ENCODE measurements at regions not wholly inside any gene's neighbourhood (a gene's known extent, or its start where the extent isn't known, plus 50 kb on each side); places are given as distances from the start of the nearest gene placed in this dataset.
A peak's percentile ranks its signal among the peaks of the same experiment; 100 is the strongest.

DNA sequence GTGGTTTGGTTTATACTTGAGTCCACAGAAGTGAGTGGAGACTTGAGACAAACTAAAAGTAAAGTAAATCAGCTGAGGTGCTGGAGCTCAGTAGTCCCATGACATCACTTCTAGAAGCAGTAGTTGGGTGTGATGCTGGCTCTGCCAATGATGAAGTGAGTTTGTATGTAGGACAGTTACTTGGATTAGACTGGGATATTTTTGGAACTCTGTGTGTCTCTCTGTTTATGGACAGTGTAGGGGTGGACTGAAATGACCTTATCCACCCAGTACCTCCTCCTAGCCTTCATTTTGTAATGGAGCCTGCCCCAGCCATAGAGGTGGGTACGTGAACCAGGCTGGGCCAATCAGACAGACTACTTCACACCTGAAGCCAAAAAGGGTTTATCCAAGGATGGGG is 52.2 kb downstream of the POLR1D start:
- DNase-seq: no peak

DNA sequence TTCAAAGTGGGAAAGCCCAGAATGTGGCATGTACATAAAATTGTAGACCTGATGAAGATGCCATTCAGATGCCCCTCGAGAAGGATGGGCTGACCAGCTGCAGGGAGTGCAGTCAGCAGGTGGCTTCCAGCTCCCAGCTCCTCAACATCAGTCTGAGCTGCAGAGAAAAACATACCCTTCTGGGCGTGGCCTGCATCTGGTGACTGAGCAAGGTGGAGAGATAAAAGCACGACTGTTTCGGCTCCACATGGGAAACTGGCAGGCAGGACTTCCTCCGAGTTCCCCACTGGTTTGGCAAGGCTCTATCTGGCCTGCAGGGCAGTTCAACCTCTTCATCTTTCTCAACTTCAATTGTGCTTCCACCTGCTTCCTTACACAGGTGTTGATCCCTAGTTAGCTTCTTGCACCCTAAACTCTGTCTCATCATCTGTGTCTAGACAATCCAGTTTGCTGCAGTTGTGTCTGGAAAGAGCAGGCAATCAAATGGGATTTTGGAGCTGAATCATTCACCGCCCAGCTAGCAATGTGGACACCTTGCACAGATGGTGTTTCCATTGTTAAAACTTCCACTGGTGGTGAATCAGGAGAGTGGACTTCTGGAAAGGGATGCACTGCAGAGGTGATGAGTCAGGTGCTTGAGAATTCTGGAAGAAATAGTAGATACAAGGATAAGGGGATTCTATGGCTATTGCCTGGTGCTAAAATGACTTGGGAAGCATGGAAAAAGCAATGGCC is 56.8 kb downstream of the POLR1D start:
- no peak for DNase-seq

DNA sequence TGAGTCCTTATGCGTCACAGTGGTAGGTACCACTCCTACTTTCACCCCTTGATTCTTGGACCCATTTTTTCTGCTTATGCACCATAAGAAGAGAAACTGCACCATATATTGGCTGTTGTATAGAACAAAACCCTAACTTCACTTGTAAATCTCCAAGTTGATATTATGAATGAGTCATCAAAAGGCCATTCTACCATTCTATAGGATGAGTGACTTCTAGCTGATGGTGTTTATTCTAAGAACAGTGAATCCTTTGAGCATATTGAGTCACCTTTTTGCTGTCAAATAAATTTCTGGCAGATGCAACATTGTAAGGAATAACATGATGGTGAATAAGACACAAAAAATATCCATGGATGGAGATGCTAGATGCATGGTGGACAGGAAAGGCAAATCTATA is 57.7 kb downstream of the POLR1D start:
- no peak for DNase-seq

DNA sequence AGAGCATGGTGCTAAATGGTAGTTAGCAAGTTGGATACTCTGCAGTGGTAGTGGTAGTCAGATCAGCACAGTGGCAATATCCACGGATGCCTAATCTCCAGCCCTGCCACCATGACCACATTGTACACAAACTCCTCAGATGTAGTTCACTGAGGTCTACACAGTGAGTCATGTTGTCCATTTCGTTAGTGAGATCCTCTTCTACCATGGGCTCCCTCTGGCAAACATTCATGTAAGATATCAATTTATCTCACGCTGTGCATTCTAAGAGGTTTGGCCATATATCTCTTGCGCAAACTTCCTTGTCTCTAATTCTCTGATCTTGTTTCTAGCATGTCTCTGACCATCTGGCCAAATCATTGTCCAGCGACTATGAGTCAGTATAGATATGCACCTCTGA is 58.2 kb downstream of the POLR1D start:
- DNase-seq: no peak

DNA sequence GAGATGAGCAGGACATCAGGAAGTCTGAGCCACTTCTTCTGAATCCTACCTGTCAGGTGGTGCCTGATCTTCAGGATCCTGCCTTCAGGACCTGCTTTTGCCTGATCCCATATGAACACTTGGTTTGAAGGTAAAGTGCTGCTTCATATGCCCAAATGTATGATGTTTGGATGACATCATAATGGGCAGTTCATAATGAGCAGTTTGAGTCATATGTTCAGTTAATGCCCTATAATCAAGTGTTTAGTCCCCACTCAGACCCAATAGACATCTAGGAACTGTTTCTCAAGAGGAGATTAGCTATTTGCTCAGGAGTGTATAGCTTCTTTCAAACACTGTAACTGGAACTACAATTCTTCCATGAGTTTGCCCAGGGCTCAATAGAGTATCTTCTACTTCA is 58.8 kb downstream of the POLR1D start:
- DNase-seq: no peak

DNA sequence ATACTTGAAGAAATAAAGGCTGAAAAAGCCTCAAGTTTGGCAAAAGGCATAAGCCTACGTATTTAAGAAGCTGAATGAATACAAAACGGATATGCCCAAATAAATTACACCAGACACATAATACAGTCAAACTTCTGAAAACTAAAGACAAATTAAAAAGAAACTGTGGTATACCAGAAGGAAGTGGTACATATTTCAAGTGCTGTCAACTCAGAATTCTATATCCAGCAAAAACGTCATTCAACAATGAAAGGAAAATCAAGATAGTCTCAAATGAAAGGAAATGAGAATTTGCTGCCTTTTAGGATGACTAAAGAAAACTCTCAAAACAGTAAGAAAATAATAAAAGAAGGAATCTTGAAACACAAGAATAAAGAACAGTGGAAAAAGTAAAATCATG is 69.5 kb downstream of the POLR1D start:
- DNase-seq: no peak

DNA sequence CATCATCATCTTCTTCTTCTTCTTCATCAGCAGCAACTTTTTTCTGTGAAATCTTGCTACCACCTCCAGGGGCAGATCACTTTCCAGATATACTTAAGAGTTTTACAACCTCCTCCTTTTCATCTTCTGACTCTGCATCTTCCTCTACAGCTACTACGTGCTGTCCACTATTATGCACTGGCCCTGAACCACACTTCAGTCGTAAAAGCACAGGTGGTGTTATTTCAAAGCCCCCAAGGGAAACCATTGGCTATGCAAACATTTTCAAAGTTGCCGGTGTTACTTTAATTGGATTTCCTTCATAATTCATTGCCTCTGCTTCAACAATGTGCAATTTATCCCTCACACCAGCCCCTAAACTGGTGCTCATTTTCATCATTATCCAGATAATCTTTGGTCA is 75.0 kb downstream of the POLR1D start:
- DNase-seq: no peak

DNA sequence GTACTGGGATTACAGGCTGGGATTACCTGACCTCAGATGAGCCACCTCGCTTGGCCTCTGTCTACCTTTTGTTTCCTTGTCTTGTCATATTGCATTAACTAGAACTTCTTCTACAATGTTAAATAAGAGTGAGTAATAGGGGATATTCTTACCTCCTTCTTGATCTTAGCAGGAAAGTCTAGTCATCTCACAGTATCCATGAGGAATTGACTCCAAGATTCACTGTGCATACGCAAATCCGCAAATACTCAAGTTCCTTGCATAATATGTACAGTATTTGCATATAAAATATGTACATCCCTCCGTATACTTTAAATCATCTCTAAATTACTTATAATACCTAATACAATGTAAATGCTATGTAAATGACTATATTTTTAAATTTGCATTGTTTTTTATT is 78.3 kb downstream of the POLR1D start:
- no peak for DNase-seq

DNA sequence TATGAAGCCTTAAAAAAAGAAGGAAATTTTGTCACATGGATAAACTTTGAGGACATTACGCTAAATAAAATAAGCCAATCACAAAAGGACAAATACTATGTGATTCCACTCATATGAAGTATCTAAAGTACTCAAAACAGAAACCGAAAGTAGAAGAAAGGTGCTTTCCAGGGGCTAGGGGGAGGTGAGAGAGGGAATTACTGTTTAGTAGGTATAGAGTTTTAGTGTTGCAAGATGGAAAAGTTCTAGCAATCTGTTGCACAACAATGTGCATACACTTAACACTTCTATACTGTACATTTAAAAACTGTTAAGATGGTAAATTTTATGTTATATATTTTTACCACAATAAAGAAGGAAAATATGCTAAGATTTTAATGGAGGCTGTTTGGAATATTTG is 83.0 kb downstream of the POLR1D start:
- DNase-seq: no peak

DNA sequence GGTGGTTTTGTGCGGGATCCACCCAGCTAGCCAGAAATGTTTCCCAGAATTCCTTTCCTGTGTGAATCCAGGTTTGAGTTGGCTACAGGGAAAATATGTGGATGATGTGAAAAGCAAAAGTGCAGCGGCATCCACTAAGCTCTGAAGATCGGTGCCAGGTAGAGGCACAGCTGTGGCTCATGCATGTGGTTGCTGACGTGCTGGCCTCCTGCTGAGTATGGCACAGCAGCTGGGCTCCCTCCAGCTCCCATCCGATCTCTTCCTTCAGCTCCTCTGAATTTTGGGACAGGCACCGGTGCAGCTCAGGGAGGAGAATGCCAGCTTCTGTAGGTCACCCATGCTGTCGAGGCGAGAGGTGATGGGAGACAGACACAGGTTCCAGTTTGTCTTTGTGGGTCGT is 84.0 kb upstream of the GSX1 start:
- no peak for DNase-seq

DNA sequence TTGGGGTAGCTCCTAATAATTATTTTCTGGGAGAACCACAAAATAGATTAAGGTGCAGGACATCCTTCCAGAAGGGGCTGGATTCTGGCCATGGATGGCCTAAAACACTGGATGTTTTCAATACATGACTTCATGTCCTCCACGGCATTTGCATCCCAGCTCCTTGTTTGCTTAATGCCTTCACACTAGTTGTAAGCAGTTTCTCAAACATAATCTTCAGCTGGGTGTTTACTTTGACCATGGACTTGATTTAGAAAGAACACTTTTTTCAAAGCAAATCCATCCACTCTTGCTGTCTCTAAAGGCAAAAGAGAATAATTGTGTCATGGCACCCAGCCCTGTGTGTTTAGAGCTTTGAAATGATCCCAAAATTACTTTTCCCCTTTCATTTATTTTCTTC is 82.5 kb upstream of the GSX1 start:
- DNase-seq: no peak

DNA sequence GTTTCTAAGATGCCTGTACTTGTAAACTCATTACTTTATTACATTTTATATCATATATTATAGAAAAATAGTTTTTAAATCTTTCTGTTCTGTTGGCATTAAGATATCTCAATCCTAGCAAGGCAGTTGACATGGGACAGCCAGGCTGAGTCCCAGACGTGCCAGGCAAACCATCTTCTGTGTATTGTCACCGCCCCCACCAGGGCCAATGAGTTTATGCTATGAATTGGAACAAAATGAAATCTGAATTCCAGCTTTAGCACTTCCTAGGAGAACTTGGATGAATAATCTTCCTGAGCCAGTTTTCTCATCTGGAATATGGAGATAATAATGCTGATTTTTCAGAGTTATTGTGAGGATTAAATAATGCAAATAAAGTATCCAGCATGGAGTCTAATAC is 79.9 kb upstream of the GSX1 start:
- DNase-seq: peak; percentile 32

DNA sequence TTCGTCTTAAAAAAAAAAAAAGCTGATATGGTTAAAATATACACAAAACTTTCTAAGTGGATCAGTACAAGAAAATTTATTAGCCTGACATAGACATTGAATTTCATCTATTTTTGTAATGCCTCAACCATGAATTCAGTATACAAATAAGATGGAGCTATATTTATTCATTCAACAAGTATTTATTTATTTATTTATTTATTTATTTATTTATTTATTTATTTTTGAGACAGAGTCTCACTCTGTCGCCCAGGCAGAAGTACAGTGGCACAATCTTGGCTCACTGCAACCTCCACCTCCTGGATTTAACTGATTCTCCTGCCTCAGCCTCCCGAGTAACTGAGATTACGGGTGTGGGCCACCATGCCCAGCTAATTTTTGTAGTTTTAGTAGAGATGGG is 78.5 kb upstream of the GSX1 start:
- DNase-seq: no peak

DNA sequence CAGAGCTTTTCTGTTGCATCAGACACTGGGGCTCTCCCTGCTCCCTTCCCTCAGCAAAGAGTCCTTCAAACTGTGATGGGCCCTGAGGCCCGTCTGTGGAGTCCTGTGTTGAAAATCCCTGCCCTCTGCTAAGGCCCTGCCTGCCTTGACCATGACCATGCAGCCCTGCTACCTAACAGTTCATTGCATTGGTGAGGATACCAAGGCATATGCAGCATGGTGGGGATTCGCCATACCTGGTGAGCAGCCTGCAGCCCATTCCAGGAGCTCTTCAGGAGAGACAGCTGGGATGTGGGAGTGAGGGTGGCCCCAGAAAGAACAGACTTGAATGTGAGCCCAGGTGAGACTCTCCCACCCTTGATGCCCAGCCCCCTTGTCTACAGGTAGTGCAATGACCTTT is 70.6 kb upstream of the GSX1 start:
- no peak for DNase-seq

DNA sequence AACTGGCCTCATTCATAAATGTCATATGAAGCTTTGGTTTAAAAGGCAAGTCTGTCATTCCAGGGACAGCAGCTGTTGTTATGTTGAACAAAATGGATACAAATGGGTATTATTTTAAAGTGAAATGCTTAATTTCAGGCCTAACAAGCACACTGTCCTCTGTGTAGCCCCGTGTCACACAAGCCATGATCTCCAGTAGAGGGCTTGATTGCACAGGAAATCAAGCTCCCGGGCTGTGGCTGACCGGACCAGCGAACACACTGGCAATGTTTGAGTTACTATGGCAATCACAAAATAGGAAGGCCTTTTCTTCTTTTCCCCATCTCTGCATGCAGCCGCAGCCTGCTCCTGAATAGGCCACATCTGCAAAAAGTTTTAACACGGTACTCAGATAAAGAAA is 64.0 kb upstream of the GSX1 start:
- no peak for DNase-seq

DNA sequence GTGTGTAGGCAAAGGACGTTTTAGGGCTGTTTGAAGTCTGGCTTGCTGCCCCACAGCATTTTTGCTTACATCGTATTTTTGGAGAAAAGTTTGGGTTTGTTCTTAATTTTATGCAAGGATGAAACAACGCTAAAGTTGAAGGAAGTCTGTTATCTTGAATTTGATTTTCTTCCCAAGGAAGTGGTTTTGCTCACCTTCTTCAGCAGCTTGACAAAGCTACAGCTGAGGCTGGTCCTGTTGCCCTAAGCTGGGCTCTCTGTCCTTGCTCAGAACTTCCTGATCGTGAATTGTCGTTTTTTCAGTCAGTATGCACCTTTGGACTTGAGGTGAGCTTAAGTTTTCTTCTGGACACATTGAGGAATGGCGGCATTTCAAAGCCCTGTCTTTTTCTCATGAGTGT is 62.1 kb upstream of the GSX1 start:
- DNase-seq: no peak

Data from 8988T (cell line).